ENCODE measurements at regions not wholly inside any gene's neighbourhood (a gene's known extent, or its start where the extent isn't known, plus 50 kb on each side); places are given as distances from the start of the nearest gene placed in this dataset.

GRCh38 chr15:95168951-95169431 lies 937.6 kb downstream of the MCTP2 start:
- peaks cover 12% of the 10 kb centered on the region for H3K27me3 Mint-ChIP-seq
- no peak for DNase-seq
- no peak overlapping the region for H3K27ac Mint-ChIP-seq
- H3K4me3 Mint-ChIP-seq, result no peak overlapping the region
- H3K36me3 Mint-ChIP-seq (ENCODE audit: low read depth), result no peaks in the 10 kb centered on the region
- H3K9me3 Mint-ChIP-seq, result peaks cover 4% of the 10 kb centered on the region
- H3K4me1 Mint-ChIP-seq (ENCODE audit: low read depth), result no peaks in the 10 kb centered on the region

- no peak for DNase-seq
- no peak overlapping the region for H3K4me3 Mint-ChIP-seq
- H3K9me3 Mint-ChIP-seq, result peaks cover 4% of the 10 kb centered on the region
- H3K36me3 Mint-ChIP-seq (ENCODE audit: low read depth), result no peaks in the 10 kb centered on the region
- no peak overlapping the region for H3K27ac Mint-ChIP-seq
- H3K4me1 Mint-ChIP-seq (ENCODE audit: low read depth), result no peaks in the 10 kb centered on the region
- peaks cover 12% of the 10 kb centered on the region for H3K27me3 Mint-ChIP-seq
These were observed 938.4 kb downstream of the MCTP2 start for GRCh38 chr15:95169541-95170459.

GRCh38 chr15:95170561-95171380 lies 939.4 kb downstream of the MCTP2 start:
- no peaks in the 10 kb centered on the region for H3K4me1 Mint-ChIP-seq (ENCODE audit: low read depth)
- peaks cover 12% of the 10 kb centered on the region for H3K27me3 Mint-ChIP-seq

GRCh38 chr15:95171564-95171963 lies 940.2 kb downstream of the MCTP2 start:
- H3K4me1 Mint-ChIP-seq (ENCODE audit: low read depth), result no peaks in the 10 kb centered on the region
- no peak for DNase-seq
- no peak overlapping the region for H3K4me3 Mint-ChIP-seq
- no peak overlapping the region for H3K27ac Mint-ChIP-seq
- H3K9me3 Mint-ChIP-seq, result peaks cover 4% of the 10 kb centered on the region
- no peaks in the 10 kb centered on the region for H3K36me3 Mint-ChIP-seq (ENCODE audit: low read depth)
- H3K27me3 Mint-ChIP-seq, result peaks cover 10% of the 10 kb centered on the region

More at GRCh38 chr15:95170561-95171380, 939.4 kb downstream of the MCTP2 start:
- Mint-ChIP-seq H3K27ac (no peak overlapping the region), H3K36me3 (ENCODE audit: low read depth) (no peaks in the 10 kb centered on the region), H3K4me3 (no peak overlapping the region), H3K9me3 (peaks cover 4% of the 10 kb centered on the region)
- DNase-seq, result no peak

- H3K27ac Mint-ChIP-seq, result no peak overlapping the region
- no peaks in the 10 kb centered on the region for H3K4me1 Mint-ChIP-seq (ENCODE audit: low read depth)
- no peaks in the 10 kb centered on the region for H3K36me3 Mint-ChIP-seq (ENCODE audit: low read depth)
- no peak for DNase-seq
- H3K4me3 Mint-ChIP-seq, result no peak overlapping the region
- H3K27me3 Mint-ChIP-seq, result peaks cover 7% of the 10 kb centered on the region
- no peaks in the 10 kb centered on the region for H3K9me3 Mint-ChIP-seq
These were observed 943.2 kb downstream of the MCTP2 start for GRCh38 chr15:95174301-95175259.

GRCh38 chr15:95175914-95176658 lies 944.7 kb downstream of the MCTP2 start:
- no peak for DNase-seq
- H3K27me3 Mint-ChIP-seq, result peaks cover 7% of the 10 kb centered on the region

GRCh38 chr15:95176794-95177577 lies 945.6 kb downstream of the MCTP2 start:
- H3K36me3 Mint-ChIP-seq (ENCODE audit: low read depth), result no peaks in the 10 kb centered on the region
- peaks cover 8% of the 10 kb centered on the region for H3K9me3 Mint-ChIP-seq
- no peak overlapping the region for H3K4me3 Mint-ChIP-seq
- H3K4me1 Mint-ChIP-seq (ENCODE audit: low read depth), result no peaks in the 10 kb centered on the region
- H3K27ac Mint-ChIP-seq, result no peak overlapping the region
- peaks cover 2% of the 10 kb centered on the region for H3K27me3 Mint-ChIP-seq
- DNase-seq, result no peak

More at GRCh38 chr15:95175914-95176658, 944.7 kb downstream of the MCTP2 start:
- H3K27ac Mint-ChIP-seq, result no peak overlapping the region
- peaks cover 8% of the 10 kb centered on the region for H3K9me3 Mint-ChIP-seq
- no peaks in the 10 kb centered on the region for H3K4me1 Mint-ChIP-seq (ENCODE audit: low read depth)
- no peak overlapping the region for H3K4me3 Mint-ChIP-seq
- H3K36me3 Mint-ChIP-seq (ENCODE audit: low read depth), result no peaks in the 10 kb centered on the region

- no peaks in the 10 kb centered on the region for H3K27me3 Mint-ChIP-seq
- H3K4me1 Mint-ChIP-seq (ENCODE audit: low read depth), result no peaks in the 10 kb centered on the region
- H3K36me3 Mint-ChIP-seq (ENCODE audit: low read depth), result no peaks in the 10 kb centered on the region
- no peak overlapping the region for H3K27ac Mint-ChIP-seq
- no peak overlapping the region for H3K4me3 Mint-ChIP-seq
- H3K9me3 Mint-ChIP-seq, result peaks cover 8% of the 10 kb centered on the region
- no peak for DNase-seq
These were observed 949.2 kb downstream of the MCTP2 start for GRCh38 chr15:95180530-95180929.

GRCh38 chr15:95182091-95182490 lies 950.7 kb downstream of the MCTP2 start:
- Mint-ChIP-seq H3K9me3 (peaks cover 8% of the 10 kb centered on the region), H3K27ac (no peak overlapping the region), H3K4me1 (ENCODE audit: low read depth) (no peaks in the 10 kb centered on the region), H3K36me3 (ENCODE audit: low read depth) (no peaks in the 10 kb centered on the region), H3K27me3 (no peaks in the 10 kb centered on the region), H3K4me3 (no peak overlapping the region)
- no peak for DNase-seq

- H3K4me3 Mint-ChIP-seq, result no peak overlapping the region
- H3K27ac Mint-ChIP-seq, result no peak overlapping the region
- H3K9me3 Mint-ChIP-seq, result no peaks in the 10 kb centered on the region
- H3K36me3 Mint-ChIP-seq (ENCODE audit: low read depth), result no peaks in the 10 kb centered on the region
- H3K4me1 Mint-ChIP-seq (ENCODE audit: low read depth), result no peaks in the 10 kb centered on the region
- DNase-seq, result no peak
- H3K27me3 Mint-ChIP-seq, result no peaks in the 10 kb centered on the region
These were observed 961.6 kb downstream of the MCTP2 start for GRCh38 chr15:95192923-95193322.

GRCh38 chr15:95194746-95195145 lies 963.4 kb downstream of the MCTP2 start:
- no peaks in the 10 kb centered on the region for H3K4me1 Mint-ChIP-seq (ENCODE audit: low read depth)
- no peak overlapping the region for H3K4me3 Mint-ChIP-seq
- peaks cover 6% of the 10 kb centered on the region for H3K9me3 Mint-ChIP-seq
- H3K27me3 Mint-ChIP-seq, result no peaks in the 10 kb centered on the region
- H3K36me3 Mint-ChIP-seq (ENCODE audit: low read depth), result no peaks in the 10 kb centered on the region
- DNase-seq, result no peak
- H3K27ac Mint-ChIP-seq, result no peak overlapping the region

- Mint-ChIP-seq H3K27me3 (no peaks in the 10 kb centered on the region), H3K4me3 (no peak overlapping the region), H3K27ac (no peak overlapping the region)
These were observed 965.0 kb downstream of the MCTP2 start for GRCh38 chr15:95196176-95196915.

More at GRCh38 chr15:95196176-95196915, 965.0 kb downstream of the MCTP2 start:
- Mint-ChIP-seq H3K36me3 (ENCODE audit: low read depth) (no peaks in the 10 kb centered on the region), H3K4me1 (ENCODE audit: low read depth) (no peaks in the 10 kb centered on the region), H3K9me3 (peaks cover 15% of the 10 kb centered on the region)
- DNase-seq, result no peak
